ENCODE measurements at regions not wholly inside any gene's neighbourhood (a gene's known extent, or its start where the extent isn't known, plus 50 kb on each side); places are given as distances from the start of the nearest gene placed in this dataset.

DNA sequence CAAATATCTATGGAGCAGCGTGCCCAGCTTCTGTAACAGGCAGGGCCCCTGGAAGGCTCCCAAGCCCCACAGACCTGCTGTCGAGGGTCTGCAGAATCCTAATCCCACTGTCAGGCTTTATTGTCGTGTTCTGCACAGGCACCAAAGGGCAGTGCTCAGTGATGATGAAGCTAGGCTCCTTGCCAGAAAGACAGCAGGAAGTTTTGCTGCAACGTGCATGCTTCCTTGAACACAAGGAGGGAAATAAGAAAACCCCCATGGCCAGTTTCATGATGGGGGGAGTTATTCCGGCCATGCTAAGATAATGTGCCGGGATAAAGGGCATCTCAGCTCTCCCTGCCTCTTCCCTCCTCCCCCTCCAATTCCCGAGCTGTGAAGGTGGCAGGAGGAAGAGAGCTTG lies 109.4 kb upstream of the KCNG1 start:
- DNase-seq = no peak

GRCh38 chr20:51131811-51132210 lies 108.9 kb upstream of the KCNG1 start:
- no peak for DNase-seq
- intact Hi-C loops (cut with DNase I) = no loop called here
- WGBS, 3 donors = 76 to 91% (median 84%) methylated on average over 1 of the region's 1 CpG
- H3K27me3 ChIP-seq = no peaks in the 10 kb centered on the region
- TF ChIP-seq EP300 (IDR thresholded peaks at IDR 0.05) (no peak), POLR2A (IDR thresholded peaks at IDR 0.05) (no peak)
- TF ChIP-seq, protein P1, sequence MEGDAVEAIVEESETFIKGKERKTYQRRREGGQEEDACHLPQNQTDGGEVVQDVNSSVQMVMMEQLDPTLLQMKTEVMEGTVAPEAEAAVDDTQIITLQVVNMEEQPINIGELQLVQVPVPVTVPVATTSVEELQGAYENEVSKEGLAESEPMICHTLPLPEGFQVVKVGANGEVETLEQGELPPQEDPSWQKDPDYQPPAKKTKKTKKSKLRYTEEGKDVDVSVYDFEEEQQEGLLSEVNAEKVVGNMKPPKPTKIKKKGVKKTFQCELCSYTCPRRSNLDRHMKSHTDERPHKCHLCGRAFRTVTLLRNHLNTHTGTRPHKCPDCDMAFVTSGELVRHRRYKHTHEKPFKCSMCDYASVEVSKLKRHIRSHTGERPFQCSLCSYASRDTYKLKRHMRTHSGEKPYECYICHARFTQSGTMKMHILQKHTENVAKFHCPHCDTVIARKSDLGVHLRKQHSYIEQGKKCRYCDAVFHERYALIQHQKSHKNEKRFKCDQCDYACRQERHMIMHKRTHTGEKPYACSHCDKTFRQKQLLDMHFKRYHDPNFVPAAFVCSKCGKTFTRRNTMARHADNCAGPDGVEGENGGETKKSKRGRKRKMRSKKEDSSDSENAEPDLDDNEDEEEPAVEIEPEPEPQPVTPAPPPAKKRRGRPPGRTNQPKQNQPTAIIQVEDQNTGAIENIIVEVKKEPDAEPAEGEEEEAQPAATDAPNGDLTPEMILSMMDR (IDR thresholded peaks at IDR 0.05) = no peak
- H3K4me3 ChIP-seq = no peak overlapping the region
- no peaks in the 10 kb centered on the region for H3K4me1 ChIP-seq (ENCODE audit: insufficient read depth)
- no peaks in the 10 kb centered on the region for H3K36me3 ChIP-seq
- H3K27ac ChIP-seq = no peak overlapping the region
- no peaks in the 10 kb centered on the region for H3K9me3 ChIP-seq

More for the DNA sequence above, 109.4 kb upstream of the KCNG1 start:
- no peaks in the 10 kb centered on the region for H3K27me3 ChIP-seq
- H3K4me3 ChIP-seq = no peak overlapping the region
- no peaks in the 10 kb centered on the region for H3K36me3 ChIP-seq
- TF ChIP-seq, protein P1 (IDR thresholded peaks at IDR 0.05) = no peak
- no peak for TF ChIP-seq EP300 (IDR thresholded peaks at IDR 0.05)
- no peak for TF ChIP-seq POLR2A (IDR thresholded peaks at IDR 0.05)
- intact Hi-C loops (cut with DNase I) = no loop called here
- 16 to 25% (median 18%) methylated on average over 7 of the region's 7 CpGs for WGBS, 3 donors
- no peaks in the 10 kb centered on the region for H3K4me1 ChIP-seq (ENCODE audit: insufficient read depth)
- H3K27ac ChIP-seq = no peak overlapping the region
- H3K9me3 ChIP-seq = no peaks in the 10 kb centered on the region

DNA sequence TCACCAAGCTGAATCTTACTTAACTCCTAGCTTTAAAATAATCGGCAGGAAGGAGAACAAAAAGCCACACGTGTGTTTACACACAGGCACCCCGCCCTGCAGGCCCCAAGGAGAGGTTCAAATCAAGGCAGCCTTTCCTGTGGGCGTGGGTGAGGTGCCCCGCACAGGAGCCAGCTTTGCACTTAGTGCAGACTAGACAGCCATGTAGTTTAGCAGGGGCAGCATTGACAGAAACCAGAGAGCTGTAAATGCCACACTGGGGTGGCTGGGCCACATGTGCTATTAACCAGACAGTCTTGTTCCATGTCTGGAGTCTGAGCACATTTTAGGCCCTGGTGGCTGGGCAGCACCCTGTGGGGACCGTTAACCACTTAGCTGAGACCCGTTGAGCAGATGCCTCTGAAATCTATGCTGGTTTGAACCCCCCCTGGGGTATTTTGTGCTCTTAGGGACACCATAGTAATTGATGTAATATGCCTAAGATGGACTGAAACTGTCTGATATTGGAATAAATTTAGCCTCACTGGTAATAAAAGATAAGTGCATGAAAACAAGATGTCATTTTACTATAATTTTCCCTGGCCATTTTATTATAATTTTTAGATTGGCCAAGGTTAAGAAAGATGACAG lies 106.4 kb upstream of the KCNG1 start:
- no peaks in the 10 kb centered on the region for H3K27me3 ChIP-seq
- DNase-seq = no peak
- H3K4me1 ChIP-seq (ENCODE audit: insufficient read depth) = no peaks in the 10 kb centered on the region
- H3K4me3 ChIP-seq = no peak overlapping the region
- intact Hi-C loops (cut with DNase I) = no loop called here
- H3K36me3 ChIP-seq = no peaks in the 10 kb centered on the region
- no peaks in the 10 kb centered on the region for H3K9me3 ChIP-seq
- TF ChIP-seq POLR2A (IDR thresholded peaks at IDR 0.05) (no peak), EP300 (IDR thresholded peaks at IDR 0.05) (no peak)
- TF ChIP-seq, protein P1 (IDR thresholded peaks at IDR 0.05) = no peak
- no peak overlapping the region for H3K27ac ChIP-seq
- 58 to 73% (median 70%) methylated on average over 7 of the region's 7 CpGs for WGBS, 3 donors

DNA sequence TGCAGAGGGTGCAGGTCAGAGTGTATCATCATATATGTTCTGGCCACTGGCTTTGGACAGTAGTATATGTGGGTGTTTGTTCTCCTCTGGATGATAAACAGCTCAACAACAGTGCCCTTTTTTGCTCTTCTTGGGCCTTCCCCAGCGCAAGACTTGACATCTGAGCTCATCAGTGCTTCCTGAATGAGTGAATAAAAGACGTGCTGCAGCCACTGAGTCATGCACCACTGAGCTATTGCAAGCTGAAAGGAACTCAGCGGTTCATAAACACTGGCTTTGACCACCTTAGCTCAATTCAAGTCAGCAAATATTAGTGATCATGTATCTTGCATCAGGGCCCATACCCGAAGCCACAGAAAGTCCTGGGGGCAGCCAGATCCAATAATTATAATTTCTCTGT lies 105.3 kb upstream of the KCNG1 start:
- Histone ChIP-seq H3K27ac (no peak overlapping the region), H3K36me3 (no peaks in the 10 kb centered on the region), H3K9me3 (no peaks in the 10 kb centered on the region), H3K27me3 (no peaks in the 10 kb centered on the region), H3K4me1 (ENCODE audit: insufficient read depth) (no peaks in the 10 kb centered on the region), H3K4me3 (no peak overlapping the region)
- DNase-seq = no peak
- 63 to 77% (median 65%) methylated on average over 4 of the region's 4 CpGs for WGBS, 3 donors
- intact Hi-C loops (cut with DNase I) = no loop called here
- TF ChIP-seq EP300 (IDR thresholded peaks at IDR 0.05) (no peak), POLR2A (IDR thresholded peaks at IDR 0.05) (no peak)
- TF ChIP-seq, protein P1 (IDR thresholded peaks at IDR 0.05) = no peak
